ELR (cell line): ENCODE measurements at regions not wholly inside any gene's neighbourhood (a gene's known extent, or its start where the extent isn't known, plus 50 kb on each side); places are given as distances from the start of the nearest gene placed in this dataset.

Source experiments
- DNase-seq: peaks from one replicate; pipeline ENCODE4 v3.0.0-alpha.2; 2015; ENCODE audit warnings: low read depth

- no peak for DNase-seq
These were observed 493.1 kb downstream of the SHISA9 start for GRCh38 chr16:13394488-13394887.

GRCh38 chr16:13397126-13397525 is 495.7 kb downstream of the SHISA9 start:
- DNase-seq: no peak

GRCh38 chr16:13401641-13402040 is 500.2 kb downstream of the SHISA9 start:
- no peak for DNase-seq

DNA sequence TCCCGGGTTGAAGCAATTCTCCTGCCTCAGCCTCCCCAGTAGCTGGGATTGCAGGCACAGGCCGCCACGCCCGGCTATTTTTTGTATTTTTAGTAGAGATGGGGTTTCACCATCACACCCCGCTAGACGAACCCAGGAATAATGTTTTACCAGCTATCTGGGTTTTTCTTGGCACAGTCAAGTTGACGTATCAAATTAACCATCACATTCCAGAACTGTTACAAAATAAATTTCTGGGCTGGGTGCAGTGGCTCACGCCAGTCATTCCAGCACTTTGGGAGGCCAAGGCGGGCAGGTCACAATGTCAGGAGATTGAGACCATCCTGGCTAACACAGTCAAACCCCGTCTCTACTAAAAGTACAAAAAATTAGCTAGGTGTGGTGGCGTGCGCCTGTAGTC is 501.2 kb downstream of the SHISA9 start:
- DNase-seq: no peak

GRCh38 chr16:13403326-13403725 is 501.9 kb downstream of the SHISA9 start:
- DNase-seq: no peak

DNA sequence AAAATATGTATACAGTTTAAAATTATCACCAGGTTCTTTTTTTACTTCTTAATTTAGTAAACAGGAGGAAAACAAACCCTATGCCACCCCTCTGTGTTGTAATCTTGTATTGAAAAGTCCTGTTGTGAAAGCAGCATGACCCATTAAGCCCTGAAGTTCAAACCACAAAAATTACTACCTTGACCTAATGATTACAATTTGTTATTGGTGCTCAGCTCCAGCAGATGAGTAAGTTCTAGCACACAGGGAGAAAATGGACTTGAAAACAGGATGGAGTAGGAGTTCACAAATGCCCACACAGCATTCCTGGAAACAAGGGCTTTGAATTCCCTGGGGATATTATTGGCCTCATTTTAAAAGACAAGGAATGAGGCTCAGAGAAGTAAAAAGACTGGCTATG is 505.8 kb upstream of the ERCC4 start:
- no peak for DNase-seq

GRCh38 chr16:13419589-13419988 is 500.4 kb upstream of the ERCC4 start:
- DNase-seq: no peak

GRCh38 chr16:13421726-13422125 is 498.2 kb upstream of the ERCC4 start:
- DNase-seq: peak; percentile 18

GRCh38 chr16:13425836-13426235 is 494.1 kb upstream of the ERCC4 start:
- no peak for DNase-seq

GRCh38 chr16:13426269-13426668 is 493.7 kb upstream of the ERCC4 start:
- no peak for DNase-seq

GRCh38 chr16:13426736-13427135 is 493.2 kb upstream of the ERCC4 start:
- no peak for DNase-seq

DNA sequence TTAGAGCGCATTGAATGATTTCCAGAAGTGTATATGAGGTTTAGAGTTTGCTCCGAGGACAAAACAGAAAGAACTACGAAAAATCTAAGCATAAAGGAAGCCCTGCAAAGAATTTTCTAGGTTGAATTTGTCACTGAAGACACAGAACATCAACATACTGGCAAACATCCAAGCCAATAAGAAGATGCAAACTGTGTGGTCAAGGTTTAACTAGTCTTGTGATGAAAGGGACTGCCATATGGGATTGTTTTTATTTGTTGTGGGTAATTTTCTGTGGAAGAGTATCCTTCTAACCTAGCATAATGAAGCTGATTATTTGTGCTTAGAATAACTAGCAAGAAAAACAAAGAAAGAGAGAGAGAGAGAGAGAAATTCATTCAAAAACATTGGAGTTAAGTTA is 492.0 kb upstream of the ERCC4 start:
- DNase-seq: no peak

DNA sequence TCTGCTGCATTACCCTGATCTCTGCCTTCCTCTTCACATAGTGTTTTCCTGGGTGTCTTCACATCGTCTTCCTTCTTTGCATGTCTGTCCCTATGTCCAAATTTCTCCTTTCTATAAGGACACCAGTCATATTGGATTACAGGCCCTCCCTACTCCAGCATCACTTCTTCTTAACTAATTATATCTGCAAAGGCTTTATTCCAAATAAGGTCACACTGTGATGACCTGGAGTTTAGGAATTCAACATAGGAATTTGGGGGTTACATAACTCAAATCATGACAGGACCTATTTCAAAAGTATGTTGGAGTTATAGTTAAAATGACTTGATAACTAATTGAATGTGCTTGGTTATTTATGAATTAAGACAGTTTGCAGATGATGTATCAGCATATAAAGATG is 490.5 kb upstream of the ERCC4 start:
- no peak for DNase-seq

DNA sequence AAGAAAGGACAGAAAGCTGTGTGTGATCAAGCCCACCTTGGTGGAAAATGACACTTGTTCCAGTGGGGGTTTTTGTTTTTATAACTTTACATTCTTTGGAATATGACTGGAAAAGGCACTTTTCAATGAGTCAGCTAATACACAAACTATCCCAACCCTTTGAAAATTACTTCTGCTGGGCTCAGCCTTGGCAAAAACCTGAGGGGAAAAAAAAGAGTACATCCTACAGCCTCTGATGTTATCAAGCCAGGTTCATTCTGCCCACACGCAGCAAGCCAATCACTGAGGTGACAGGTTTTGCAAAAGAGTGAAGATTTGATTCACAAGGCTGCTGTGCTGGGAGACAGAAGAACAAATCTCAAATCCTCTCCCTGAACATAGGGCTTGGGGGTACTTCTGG is 484.5 kb upstream of the ERCC4 start:
- DNase-seq: no peak

- DNase-seq: no peak
These were observed 484.0 kb upstream of the ERCC4 start for GRCh38 chr16:13435873-13436474.

DNA sequence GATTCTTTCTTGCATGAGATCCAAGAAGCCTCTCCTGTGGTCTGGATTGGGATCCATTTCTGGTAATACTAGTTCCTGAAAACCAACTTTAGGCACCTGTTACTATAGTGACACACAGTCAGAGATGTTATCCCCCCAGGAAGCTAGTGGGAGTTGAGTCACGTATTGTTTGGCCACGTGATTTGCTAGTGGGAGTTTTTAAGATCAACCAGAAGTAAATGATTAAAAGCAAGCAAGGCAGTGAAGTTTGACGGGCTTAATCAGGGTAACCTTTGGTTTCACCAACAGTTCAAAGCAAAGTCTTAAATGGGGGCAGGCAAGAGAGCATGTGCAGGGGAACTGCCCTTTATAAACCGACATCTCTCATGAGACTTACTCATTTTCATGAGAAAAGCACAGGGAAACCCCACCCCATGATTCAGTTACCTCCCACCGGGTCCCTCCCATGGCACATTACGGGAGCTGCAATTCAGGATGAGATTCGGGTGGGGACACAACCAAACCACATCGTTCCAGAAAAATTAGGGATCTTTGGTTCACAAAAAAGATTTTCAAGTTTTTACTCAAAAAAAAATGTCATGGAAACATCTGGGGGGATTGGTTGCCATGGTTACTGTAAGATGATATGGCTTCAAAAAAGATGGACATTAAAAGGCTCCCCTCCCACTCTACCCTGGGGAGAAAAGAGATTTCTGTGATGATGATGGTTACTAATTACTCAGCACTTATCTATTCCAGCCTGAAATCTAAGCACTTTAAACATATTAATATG is 483.1 kb upstream of the ERCC4 start:
- DNase-seq: peak; percentile 10

GRCh38 chr16:13437413-13437795 is 482.6 kb upstream of the ERCC4 start:
- DNase-seq: no peak

- DNase-seq: no peak
These were observed 481.9 kb upstream of the ERCC4 start for GRCh38 chr16:13438064-13438463.

DNA sequence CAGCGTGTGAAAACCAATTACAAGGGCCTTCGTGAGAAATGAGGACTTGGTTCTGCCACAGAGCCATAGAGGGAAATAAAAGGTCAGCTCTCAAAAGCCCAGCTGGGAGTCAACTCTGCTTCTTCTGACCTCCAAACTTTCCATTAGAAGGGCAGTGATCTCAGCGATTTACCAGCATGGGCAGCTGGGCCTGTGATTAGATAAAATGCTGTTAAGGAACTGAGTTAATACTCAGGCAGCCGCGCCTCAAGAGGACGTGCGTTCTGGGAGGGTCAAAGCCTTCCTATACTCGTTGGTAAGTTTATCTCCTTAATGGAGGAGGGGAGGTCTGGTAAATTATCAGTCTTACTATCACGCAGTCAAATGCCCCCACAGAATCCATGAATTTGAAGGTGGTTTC is 480.2 kb upstream of the ERCC4 start:
- no peak for DNase-seq

- no peak for DNase-seq
These were observed 478.3 kb upstream of the ERCC4 start for GRCh38 chr16:13441675-13442074.

DNA sequence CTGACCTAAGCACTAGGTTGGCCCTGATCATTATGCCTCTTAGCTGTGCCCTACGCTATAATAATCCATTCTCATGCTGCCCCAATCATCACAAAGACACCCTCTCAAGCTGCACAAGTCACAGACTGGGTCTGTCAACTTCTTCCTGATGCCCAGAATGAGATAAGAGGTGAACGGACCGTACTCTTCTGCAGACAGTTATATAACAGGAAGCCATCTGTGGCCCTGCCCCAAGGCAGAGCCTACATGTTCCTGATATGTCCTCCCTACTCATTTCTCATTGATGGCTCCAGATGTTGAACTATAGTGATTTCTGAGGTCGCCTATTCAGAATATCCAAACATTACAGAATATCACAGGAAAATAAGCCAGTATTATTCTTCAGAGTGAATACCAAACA is 471.6 kb upstream of the ERCC4 start:
- no peak for DNase-seq

- DNase-seq: no peak
These were observed 466.6 kb upstream of the ERCC4 start for GRCh38 chr16:13453325-13453724.

DNA sequence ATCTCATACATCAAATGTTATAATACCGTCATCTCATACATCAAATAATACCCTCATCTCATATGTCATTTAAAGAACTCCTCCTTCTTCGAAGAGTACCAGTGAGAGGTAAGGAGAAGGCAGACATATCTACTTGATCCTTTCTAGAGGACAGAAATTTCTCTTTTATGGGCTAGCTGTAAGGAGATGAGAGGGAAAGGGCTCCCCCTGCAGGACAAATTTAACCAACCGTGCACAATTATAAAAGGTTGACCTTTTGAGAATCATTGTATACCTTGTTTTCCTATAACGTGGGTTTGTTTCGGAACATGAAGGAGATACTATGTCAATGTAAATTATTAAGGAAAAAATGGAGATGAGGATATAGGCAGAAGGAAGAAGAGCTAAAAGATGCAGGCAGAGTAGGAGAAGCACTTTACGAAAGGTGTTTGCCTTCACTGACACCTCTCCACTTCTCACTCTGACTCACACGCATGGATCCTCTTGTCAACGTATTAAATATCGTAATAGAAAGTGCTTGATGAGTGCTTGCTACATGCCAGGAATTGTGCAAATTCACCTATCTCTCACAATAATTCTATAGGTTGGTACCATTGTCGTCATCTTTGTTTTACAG is 465.9 kb upstream of the ERCC4 start:
- peak; percentile 13 for DNase-seq

- no peak for DNase-seq
These were observed 456.3 kb upstream of the ERCC4 start for GRCh38 chr16:13463619-13464018.
